Testis (tissue), 2 donors: ENCODE measurements at regions not wholly inside any gene's neighbourhood (a gene's known extent, or its start where the extent isn't known, plus 50 kb on each side); places are given as distances from the start of the nearest gene placed in this dataset.

Experiments
- DNase-seq: peaks from one replicate; pipeline ENCODE4 v3.0.0-alpha.2; 2019
- H3K27ac ChIP-seq, 2 donors: fragments of 200-600 bp; sonication (generic); one replicate each; pipeline ENCODE4 v1.5.1; 2019
- H3K27me3 ChIP-seq: fragments of 200-600 bp; sonication (generic); one replicate; pipeline ENCODE4 v1.5.1; 2019
- H3K36me3 ChIP-seq: fragments of 200-600 bp; sonication (generic); one replicate; pipeline ENCODE4 v1.5.1; 2017; ENCODE audit warnings: low read depth; ENCODE audit errors: missing control alignments
- H3K4me1 ChIP-seq: fragments of 200-600 bp; sonication (generic); one replicate; pipeline ENCODE4 v1.5.1; 2019
- H3K4me3 ChIP-seq, 2 donors: fragments of 200-600 bp; sonication (generic); one replicate each; pipeline ENCODE4 v1.5.1; 2017 to 2019
- H3K9me3 ChIP-seq: fragments of 200-600 bp; sonication (generic); one replicate; pipeline ENCODE4 v1.5.1; 2017
- POLR2A ChIP-seq: fragments of 450-650 bp; IDR thresholded peaks from one replicate; pipeline ENCODE4 v1.6.1; 2017; ENCODE audit warnings: antibody characterized with exemption, mild to moderate bottlenecking, moderate library complexity
- WGBS, 2 donors: methylation state at CpG; one replicate each; pipeline ENCODE4 v1.1.5; 2018; 5-methylcytosine and 5-hydroxymethylcytosine counted together
- intact Hi-C: fragments of 100-400 bp; cut with DNase I; formaldehyde crosslinking; loops from one replicate; pipeline ENCODE4 v1.15.1; 2023; ENCODE audit warnings: low total_unique reads
- TF ChIP-seq, protein P1 (sequence below), 3 experiments: fragments of 450-650 bp in 2 of 3; fragments of 200-600 bp in 1 of 3; sonication (generic) in 1 of 3; IDR thresholded peaks; one replicate each; pipeline ENCODE4 v1.5.1; 2016 to 2019; ENCODE audit warnings: antibody characterized with exemption in 3 of 3, mild to moderate bottlenecking in 2 of 3, moderate library complexity in 1 of 3

DNA sequence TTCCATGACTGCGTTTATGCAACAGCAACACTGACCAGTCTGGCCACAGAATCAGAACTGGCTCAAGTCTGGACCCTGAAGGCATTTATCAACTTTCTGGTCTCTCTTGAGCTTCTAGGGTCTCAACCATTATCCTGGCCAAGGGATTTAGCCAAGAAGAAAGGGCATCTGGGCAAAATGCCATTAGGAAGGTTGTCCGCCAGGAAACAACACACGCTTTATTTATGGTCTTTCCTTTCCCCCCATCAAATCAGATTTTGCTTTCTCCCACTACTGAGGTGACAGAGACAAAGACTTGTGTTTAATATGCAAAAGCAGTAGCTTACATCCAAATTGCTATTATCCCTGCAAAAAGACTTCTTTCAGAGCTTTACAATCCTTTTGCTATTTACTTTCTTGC is 81.6 kb upstream of the PPP2R5A start:
- 72 to 81% methylated on average over 3 of the region's 3 CpGs for WGBS, 2 donors
- Histone ChIP-seq H3K9me3 (no peaks in the 10 kb centered on the region), H3K27me3 (no peaks in the 10 kb centered on the region), H3K4me3 (no peak overlapping the region), H3K36me3 (no peaks in the 10 kb centered on the region), H3K4me1 (no peaks in the 10 kb centered on the region), H3K27ac (no peak overlapping the region)
- DNase-seq, result no peak
- intact Hi-C loops, result no loop called here
- no peak for TF ChIP-seq POLR2A
- TF ChIP-seq, protein P1, sequence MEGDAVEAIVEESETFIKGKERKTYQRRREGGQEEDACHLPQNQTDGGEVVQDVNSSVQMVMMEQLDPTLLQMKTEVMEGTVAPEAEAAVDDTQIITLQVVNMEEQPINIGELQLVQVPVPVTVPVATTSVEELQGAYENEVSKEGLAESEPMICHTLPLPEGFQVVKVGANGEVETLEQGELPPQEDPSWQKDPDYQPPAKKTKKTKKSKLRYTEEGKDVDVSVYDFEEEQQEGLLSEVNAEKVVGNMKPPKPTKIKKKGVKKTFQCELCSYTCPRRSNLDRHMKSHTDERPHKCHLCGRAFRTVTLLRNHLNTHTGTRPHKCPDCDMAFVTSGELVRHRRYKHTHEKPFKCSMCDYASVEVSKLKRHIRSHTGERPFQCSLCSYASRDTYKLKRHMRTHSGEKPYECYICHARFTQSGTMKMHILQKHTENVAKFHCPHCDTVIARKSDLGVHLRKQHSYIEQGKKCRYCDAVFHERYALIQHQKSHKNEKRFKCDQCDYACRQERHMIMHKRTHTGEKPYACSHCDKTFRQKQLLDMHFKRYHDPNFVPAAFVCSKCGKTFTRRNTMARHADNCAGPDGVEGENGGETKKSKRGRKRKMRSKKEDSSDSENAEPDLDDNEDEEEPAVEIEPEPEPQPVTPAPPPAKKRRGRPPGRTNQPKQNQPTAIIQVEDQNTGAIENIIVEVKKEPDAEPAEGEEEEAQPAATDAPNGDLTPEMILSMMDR (IDR thresholded peaks at IDR 0.05), result no peak

DNA sequence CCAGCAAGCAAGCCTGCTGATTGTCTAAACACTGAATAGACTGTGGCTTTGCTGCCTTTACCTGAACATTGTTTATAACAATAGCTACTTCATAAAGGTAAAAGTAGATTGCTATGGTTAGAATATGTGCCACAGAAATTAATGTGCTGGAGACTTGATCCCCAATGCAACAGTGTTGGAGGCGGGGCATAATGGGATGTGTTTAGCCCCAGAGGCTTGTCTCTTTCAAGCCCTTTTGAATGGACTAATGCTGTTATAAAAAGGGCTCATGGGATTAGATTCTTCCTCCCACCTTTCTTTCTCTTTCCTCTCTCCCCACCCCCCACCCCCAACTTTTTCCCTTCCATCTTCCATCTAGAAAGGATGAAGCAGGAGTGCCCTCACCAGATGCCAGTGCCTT is 80.2 kb upstream of the PPP2R5A start:
- Histone ChIP-seq H3K4me1 (no peaks in the 10 kb centered on the region), H3K9me3 (no peaks in the 10 kb centered on the region), H3K4me3 (no peak overlapping the region), H3K36me3 (no peaks in the 10 kb centered on the region), H3K27ac (no peak overlapping the region), H3K27me3 (no peaks in the 10 kb centered on the region)
- TF ChIP-seq, protein P1 (IDR thresholded peaks at IDR 0.05), result no peak
- TF ChIP-seq POLR2A, result no peak
- no peak for DNase-seq
- intact Hi-C loops, result no loop called here
- WGBS, 2 donors, result 97 to 100% methylated on average over 1 of the region's 1 CpG

- 95% methylated on average over 5 of the region's 5 CpGs for WGBS, 2 donors
- no peaks in the 10 kb centered on the region for H3K9me3 ChIP-seq
- no peak overlapping the region for H3K27ac ChIP-seq
- DNase-seq, result no peak
- no peaks in the 10 kb centered on the region for H3K27me3 ChIP-seq
- no peaks in the 10 kb centered on the region for H3K4me1 ChIP-seq
- H3K36me3 ChIP-seq, result no peaks in the 10 kb centered on the region
- H3K4me3 ChIP-seq, result no peak overlapping the region
- intact Hi-C loops, result no loop called here
- TF ChIP-seq, protein P1 (IDR thresholded peaks at IDR 0.05), result no peak
- no peak for TF ChIP-seq POLR2A
These were observed 79.4 kb upstream of the PPP2R5A start for GRCh38 chr1:212205843-212206242.

DNA sequence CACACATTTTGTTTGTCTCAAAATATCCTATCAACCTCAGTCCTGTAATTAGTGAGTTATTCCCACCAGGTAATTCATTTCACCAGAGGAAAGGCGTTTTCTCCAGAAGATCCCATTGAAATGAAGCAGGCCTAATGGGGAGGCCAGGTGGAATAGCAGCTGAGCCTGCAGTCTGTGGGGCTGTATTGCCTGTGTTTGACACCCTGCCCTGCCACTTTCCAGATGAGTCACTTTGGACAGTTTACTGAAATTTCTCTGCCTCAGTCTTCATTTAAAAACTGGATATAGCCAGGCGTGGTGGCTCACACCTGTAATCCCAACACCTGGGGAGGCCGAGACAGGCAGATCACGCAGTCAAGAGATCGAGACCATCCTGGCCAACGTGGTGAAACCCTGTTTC is 78.1 kb upstream of the PPP2R5A start:
- Histone ChIP-seq H3K27me3 (no peaks in the 10 kb centered on the region), H3K36me3 (no peaks in the 10 kb centered on the region), H3K27ac (no peak overlapping the region), H3K4me3 (no peak overlapping the region), H3K9me3 (no peaks in the 10 kb centered on the region), H3K4me1 (no peaks in the 10 kb centered on the region)
- intact Hi-C loops, result no loop called here
- TF ChIP-seq POLR2A, result no peak
- TF ChIP-seq, protein P1 (IDR thresholded peaks at IDR 0.05), result no peak
- DNase-seq, result no peak
- WGBS, 2 donors, result 94 to 100% methylated on average over 6 of the region's 6 CpGs

DNA sequence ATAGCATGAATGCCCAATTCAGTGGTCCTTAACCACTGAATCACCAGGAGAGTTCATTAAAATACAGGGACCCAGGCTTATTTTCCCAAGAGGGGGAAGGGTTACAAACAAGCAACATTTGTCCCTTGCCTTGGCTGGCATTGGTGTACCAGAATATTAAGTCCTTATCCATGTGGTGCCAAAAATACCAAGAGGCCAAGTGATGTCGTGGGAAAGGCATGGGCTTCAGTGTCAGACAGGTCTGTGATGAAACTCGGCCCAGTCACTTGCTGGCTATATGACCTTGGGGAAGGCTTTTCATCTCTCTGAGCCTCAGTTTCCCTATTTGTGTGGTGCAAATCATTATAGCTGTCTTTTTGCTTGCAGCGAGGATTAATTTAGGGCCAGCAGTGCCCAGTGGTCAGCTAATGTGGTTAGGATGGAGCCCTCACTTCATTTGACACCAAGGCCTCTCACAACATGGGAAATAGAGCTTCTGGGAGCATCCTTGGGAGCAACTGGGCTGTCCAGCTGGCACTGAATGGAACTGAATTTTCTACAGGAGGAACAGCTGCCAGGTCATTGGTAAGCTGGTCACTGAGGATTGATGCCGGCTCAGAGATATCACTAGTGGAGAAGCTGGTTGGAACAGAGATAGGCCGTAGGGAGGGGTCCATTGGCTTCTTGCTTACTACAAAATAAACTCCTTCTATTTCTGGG is 77.2 kb upstream of the PPP2R5A start:
- Histone ChIP-seq H3K36me3 (no peaks in the 10 kb centered on the region), H3K27ac (no peak overlapping the region), H3K27me3 (no peaks in the 10 kb centered on the region), H3K9me3 (no peaks in the 10 kb centered on the region), H3K4me1 (no peaks in the 10 kb centered on the region), H3K4me3 (no peak overlapping the region)
- WGBS, 2 donors, result 85 to 86% methylated on average over 5 of the region's 5 CpGs
- TF ChIP-seq POLR2A, result no peak
- DNase-seq, result no peak
- intact Hi-C loops, result no loop called here
